CD4-positive, alpha-beta T cell treated with Interleukin-4 for 1 hour (primary cell): ENCODE measurements at regions not wholly inside any gene's neighbourhood (a gene's known extent, or its start where the extent isn't known, plus 50 kb on each side); places are given as distances from the start of the nearest gene placed in this dataset.

Source experiments
- DNase-seq, 2 donors: peaks; one replicate each; pipeline ENCODE4 v3.0.0-alpha.2; 2020 to 2022

- DNase-seq = no peak
Observed at GRCh38 chr18:77522051-77522675, 272.5 kb downstream of the GALR1 start.

- no peak for DNase-seq
Observed at GRCh38 chr18:77524909-77525308, 275.3 kb downstream of the GALR1 start.

GRCh38 chr18:77526962-77527361, 277.3 kb downstream of the GALR1 start:
- no peak for DNase-seq

GRCh38 chr18:77528872-77529271, 279.2 kb downstream of the GALR1 start:
- no peak for DNase-seq

- no peak for DNase-seq
Observed at GRCh38 chr18:77529492-77530176, 280.0 kb downstream of the GALR1 start.

- no peak for DNase-seq
Observed at GRCh38 chr18:77530732-77531131, 281.1 kb downstream of the GALR1 start.

GRCh38 chr18:77539860-77540259, 290.2 kb downstream of the GALR1 start:
- DNase-seq = no peak

- DNase-seq = no peak
Observed at GRCh38 chr18:77544792-77545191, 295.1 kb downstream of the GALR1 start.

- DNase-seq = no peak
Observed at GRCh38 chr18:77547757-77548156, 298.1 kb downstream of the GALR1 start.

- no peak for DNase-seq
Observed at GRCh38 chr18:77548790-77549420, 299.3 kb downstream of the GALR1 start.

- DNase-seq = no peak
Observed at GRCh38 chr18:77550625-77551024, 301.0 kb downstream of the GALR1 start.

GRCh38 chr18:77551055-77551454, 301.4 kb downstream of the GALR1 start:
- no peak for DNase-seq

GRCh38 chr18:77552945-77553344, 303.3 kb downstream of the GALR1 start:
- DNase-seq = no peak

GRCh38 chr18:77554061-77554460, 304.4 kb downstream of the GALR1 start:
- no peak for DNase-seq

GRCh38 chr18:77557046-77557587, 307.5 kb downstream of the GALR1 start:
- no peak for DNase-seq

- DNase-seq = no peak
Observed at GRCh38 chr18:77559274-77559910, 309.7 kb downstream of the GALR1 start.

- no peak for DNase-seq
Observed at GRCh38 chr18:77560341-77560992, 310.8 kb downstream of the GALR1 start.

GRCh38 chr18:77566604-77567003, 317.0 kb downstream of the GALR1 start:
- no peak for DNase-seq

- no peak for DNase-seq
Observed at GRCh38 chr18:77567205-77567604, 317.6 kb downstream of the GALR1 start.

GRCh38 chr18:77571743-77572142, 322.1 kb downstream of the GALR1 start:
- no peak for DNase-seq

- DNase-seq = no peak
Observed at GRCh38 chr18:77572537-77572936, 322.9 kb downstream of the GALR1 start.

- no peak for DNase-seq
Observed at GRCh38 chr18:77573571-77573970, 323.9 kb downstream of the GALR1 start.

GRCh38 chr18:77590943-77591515, 341.4 kb downstream of the GALR1 start:
- no peak for DNase-seq
